HCT116 (cell line): ENCODE measurements at regions not wholly inside any gene's neighbourhood (a gene's known extent, or its start where the extent isn't known, plus 50 kb on each side); places are given as distances from the start of the nearest gene placed in this dataset.

ENCODE experiments used
- ATAC-seq: fragments of 200-7000 bp; cut with Tn5 transposase; 2 replicates; pipeline ENCODE4 v1.9.1; 2020; ENCODE audit warnings: mild to moderate bottlenecking, moderate library complexity
- BruUV-seq: library from RNA; stranded (reverse); fragments of 400-500 nt; replicated peaks from 2 replicates; lab custom pipeline; 2021; lab: Mats Ljungman, UMichigan
- CTCF ChIA-PET: fragments of 300-600 bp; sonication (Branson Sonifier 250); formaldehyde crosslinking; loops from one replicate; lab custom pipeline; 2021; ENCODE audit warnings: antibody characterized with exemption; lab: Charles Lee
- POLR2A ChIA-PET: fragments of 300-600, 350-600 bp; sonication (Branson Sonifier 250); formaldehyde crosslinking; loops from one replicate; lab custom pipeline; 2021; ENCODE audit warnings: antibody characterized with exemption; lab: Charles Lee
- RAD21 ChIA-PET, 2 experiments: fragments of 300-600 bp; sonication (Branson Sonifier 250); formaldehyde crosslinking; loops; one replicate each; lab custom pipeline; 2023; ENCODE audit warnings: low total read pairs in 2 of 2; ENCODE audit not compliant: uncharacterized antibody in 2 of 2, unreplicated experiment in 2 of 2, low non-redundant PET in 1 of 2; lab: Charles Lee
- DNase-seq: peaks from one replicate; pipeline ENCODE4 v3.0.0-alpha.2; 2010; ENCODE audit warnings: low read depth, low spot score
- H2AFZ ChIP-seq: fragments of 200-600 bp; shearing (Covaris generic), sonication (generic); 2 replicates; pipeline ENCODE4 v1.6.1; 2017; ENCODE audit warnings: low read depth, mixed run types, mixed read lengths, antibody characterized with exemption, low read length; ENCODE audit not compliant: poor library complexity, severe bottlenecking
- H3K27ac ChIP-seq: 2 replicates; pipeline ENCODE4 v1.5.1; 2012; ENCODE audit warnings: low read depth, low read length
- H3K27me3 ChIP-seq: fragments of 200-600 bp; sonication (generic); 2 replicates; pipeline ENCODE4 v1.6.1; 2016; ENCODE audit warnings: mixed run types, low read length, mixed read lengths; ENCODE audit not compliant: insufficient read depth
- H3K36me3 ChIP-seq, 2 experiments: fragments of 200-500 bp in 1 of 2; fragments of 200-600 bp in 1 of 2; sonication (Bioruptor generic) in 1 of 2; sonication (generic) in 1 of 2; 2 replicates each; pipeline versions ENCODE4 v1.5.1 to v1.6.1; 2014 to 2016; ENCODE audit warnings: low read length in 2 of 2, inconsistent platforms in 1 of 2, mixed read lengths in 1 of 2, mixed run types in 1 of 2; ENCODE audit not compliant: insufficient read depth in 2 of 2, control insufficient read depth in 1 of 2
- H3K4me1 ChIP-seq, 2 experiments: fragments of 200-600 bp in 1 of 2; sonication (generic) in 1 of 2; 2 replicates each; pipeline versions ENCODE4 v1.5.1 to v1.6.1; 2012 to 2017; ENCODE audit warnings: low read length in 2 of 2, inconsistent platforms in 1 of 2, mild to moderate bottlenecking in 1 of 2, mixed read lengths in 1 of 2, mixed run types in 1 of 2, moderate library complexity in 1 of 2; ENCODE audit not compliant: insufficient read depth in 2 of 2, control insufficient read depth in 1 of 2
- H3K4me2 ChIP-seq: fragments of 200-600 bp; sonication (generic); 2 replicates; pipeline ENCODE4 v1.6.1; 2017; ENCODE audit warnings: mixed run types, low read length, mixed read lengths
- H3K4me3 ChIP-seq, 2 experiments: fragments of 200-600 bp in 1 of 2; sonication (generic) in 1 of 2; replicated peaks in 1 of 2; 2 replicates each; pipeline ENCODE4 v1.5.1; 2011 to 2016; ENCODE audit warnings: low read length in 2 of 2, control low read depth in 1 of 2, low read depth in 1 of 2, mild to moderate bottlenecking in 1 of 2, mixed read lengths in 1 of 2, mixed run types in 1 of 2
- H3K79me2 ChIP-seq: fragments of 200-600 bp; sonication (generic); 2 replicates; pipeline ENCODE4 v1.6.1; 2017; ENCODE audit warnings: mild to moderate bottlenecking, mixed run types, low read length, moderate library complexity, mixed read lengths; ENCODE audit not compliant: insufficient read depth
- H3K9ac ChIP-seq: fragments of 200-600 bp; sonication (generic); 2 replicates; pipeline ENCODE4 v1.6.1; 2016; ENCODE audit warnings: low read length, mixed read lengths
- H3K9me2 ChIP-seq: fragments of 200-600 bp; sonication (generic), shearing (Covaris generic); 2 replicates; pipeline ENCODE4 v1.6.1; 2017; ENCODE audit warnings: mixed run types, mild to moderate bottlenecking, moderate library complexity; ENCODE audit not compliant: insufficient read depth
- H3K9me3 ChIP-seq, 2 experiments: fragments of 200-500 bp in 1 of 2; fragments of 200-600 bp in 1 of 2; sonication (Bioruptor generic) in 1 of 2; sonication (generic) in 1 of 2; 2 replicates each; pipeline ENCODE4 v1.6.1; 2014 to 2017; ENCODE audit warnings: low read length in 2 of 2, mixed read lengths in 2 of 2, inconsistent platforms in 1 of 2, low read depth in 1 of 2, mild to moderate bottlenecking in 1 of 2, mixed run types in 1 of 2, moderate library complexity in 1 of 2; ENCODE audit not compliant: control insufficient read depth in 1 of 2, insufficient read depth in 1 of 2
- H4K20me1 ChIP-seq: fragments of 200-600 bp; sonication (generic), shearing (Covaris generic); 2 replicates; pipeline ENCODE4 v1.6.1; 2017; ENCODE audit warnings: mixed run types, mild to moderate bottlenecking, moderate library complexity; ENCODE audit not compliant: insufficient read depth
- EZH2 ChIP-seq: fragments of 200-600 bp; sonication (generic); IDR thresholded peaks from 2 replicates; pipeline ENCODE4 v1.6.1; 2017; ENCODE audit warnings: antibody characterized with exemption, mixed run types
- FOSL1 ChIP-seq: IDR thresholded peaks from 2 replicates; pipeline ENCODE4 v1.6.1; 2012; ENCODE audit warnings: low read depth
- SIN3A ChIP-seq: IDR thresholded peaks from 2 replicates; pipeline ENCODE4 v1.6.1; 2012; ENCODE audit warnings: low read depth
- ZFX ChIP-seq: fragments of 450-650 bp; IDR thresholded peaks from 2 replicates; pipeline ENCODE4 v1.6.1; 2017
- intact Hi-C: fragments of 100-400 bp; cut with micrococcal nuclease; formaldehyde crosslinking; loops from 2 replicates; pipeline ENCODE4 v1.10.0; 2022
- TF ChIP-seq, protein P1 (sequence below): IDR thresholded peaks from 2 replicates; pipeline ENCODE4 v1.6.1; 2012; ENCODE audit warnings: low read depth

DNA sequence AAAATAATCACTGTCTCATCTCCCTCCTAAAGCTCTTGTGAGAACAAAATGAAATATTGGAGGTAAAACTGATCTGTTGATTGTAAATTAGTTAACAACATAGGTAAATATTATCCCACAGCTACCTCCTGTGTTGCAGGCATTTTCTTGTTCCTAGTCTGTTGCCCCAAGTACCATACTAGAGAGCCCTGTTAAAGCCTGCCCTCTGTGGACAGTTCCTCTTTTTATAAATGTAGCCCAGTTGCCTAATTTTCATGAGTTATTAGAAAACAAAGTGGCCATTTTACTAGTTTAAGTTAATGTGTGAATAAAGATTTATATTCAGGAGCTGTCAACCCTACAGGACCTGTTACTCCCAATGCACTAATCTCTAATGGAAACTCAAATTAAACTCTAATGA, 180.0 kb upstream of the KCND3 start (continued):
- TF ChIP-seq SIN3A (no peak), FOSL1 (no peak)

DNA sequence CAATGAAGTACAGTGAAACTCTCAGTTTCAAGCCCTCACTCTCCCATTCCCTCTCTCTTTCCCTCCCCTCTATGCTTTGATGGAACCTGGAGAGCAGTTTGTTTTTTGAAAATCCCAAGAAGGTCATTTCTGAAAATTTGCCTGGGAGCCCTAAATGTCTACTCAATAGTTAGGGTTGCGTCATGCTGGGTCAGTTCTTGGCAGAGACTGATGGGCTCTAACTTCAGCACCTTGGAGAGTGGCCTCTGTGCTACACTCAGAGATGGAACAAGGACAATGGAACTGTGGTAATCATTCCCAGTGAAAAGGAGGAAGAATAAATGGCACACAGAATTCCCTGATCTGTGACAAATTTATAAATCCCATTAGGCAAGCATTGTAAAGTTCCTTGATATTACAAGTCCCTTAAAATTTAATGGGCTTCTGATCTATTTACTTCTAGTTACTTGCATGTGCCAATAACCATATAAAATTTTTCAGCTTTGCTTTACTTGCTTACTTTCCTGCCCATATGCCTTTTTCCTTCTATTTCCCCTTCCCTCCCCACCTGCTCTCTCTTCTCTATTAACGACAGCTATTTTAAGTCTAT, 182.9 kb upstream of the KCND3 start:
- H3K9me3 ChIP-seq = no peaks in the 10 kb centered on the region
- H3K27ac ChIP-seq = no peak overlapping the region
- H4K20me1 ChIP-seq = no peaks in the 10 kb centered on the region
- H2AFZ ChIP-seq = no peak overlapping the region
- DNase-seq (no peak), ATAC-seq (no peak)
- POLR2A ChIA-PET = no interaction called here
- no peaks in the 10 kb centered on the region for H3K79me2 ChIP-seq
- no peaks in the 10 kb centered on the region for H3K36me3 ChIP-seq
- no peak overlapping the region for H3K4me2 ChIP-seq
- H3K9ac ChIP-seq = no peak overlapping the region
- peaks cover 13% of the 10 kb centered on the region; the same call in 1 of the 2 replicates for H3K27me3 ChIP-seq
- H3K4me3 ChIP-seq = no peak overlapping the region
- CTCF ChIA-PET = no interaction called here
- TF ChIP-seq ZFX (no peak), EZH2 (no peak)
- TF ChIP-seq, protein P1, sequence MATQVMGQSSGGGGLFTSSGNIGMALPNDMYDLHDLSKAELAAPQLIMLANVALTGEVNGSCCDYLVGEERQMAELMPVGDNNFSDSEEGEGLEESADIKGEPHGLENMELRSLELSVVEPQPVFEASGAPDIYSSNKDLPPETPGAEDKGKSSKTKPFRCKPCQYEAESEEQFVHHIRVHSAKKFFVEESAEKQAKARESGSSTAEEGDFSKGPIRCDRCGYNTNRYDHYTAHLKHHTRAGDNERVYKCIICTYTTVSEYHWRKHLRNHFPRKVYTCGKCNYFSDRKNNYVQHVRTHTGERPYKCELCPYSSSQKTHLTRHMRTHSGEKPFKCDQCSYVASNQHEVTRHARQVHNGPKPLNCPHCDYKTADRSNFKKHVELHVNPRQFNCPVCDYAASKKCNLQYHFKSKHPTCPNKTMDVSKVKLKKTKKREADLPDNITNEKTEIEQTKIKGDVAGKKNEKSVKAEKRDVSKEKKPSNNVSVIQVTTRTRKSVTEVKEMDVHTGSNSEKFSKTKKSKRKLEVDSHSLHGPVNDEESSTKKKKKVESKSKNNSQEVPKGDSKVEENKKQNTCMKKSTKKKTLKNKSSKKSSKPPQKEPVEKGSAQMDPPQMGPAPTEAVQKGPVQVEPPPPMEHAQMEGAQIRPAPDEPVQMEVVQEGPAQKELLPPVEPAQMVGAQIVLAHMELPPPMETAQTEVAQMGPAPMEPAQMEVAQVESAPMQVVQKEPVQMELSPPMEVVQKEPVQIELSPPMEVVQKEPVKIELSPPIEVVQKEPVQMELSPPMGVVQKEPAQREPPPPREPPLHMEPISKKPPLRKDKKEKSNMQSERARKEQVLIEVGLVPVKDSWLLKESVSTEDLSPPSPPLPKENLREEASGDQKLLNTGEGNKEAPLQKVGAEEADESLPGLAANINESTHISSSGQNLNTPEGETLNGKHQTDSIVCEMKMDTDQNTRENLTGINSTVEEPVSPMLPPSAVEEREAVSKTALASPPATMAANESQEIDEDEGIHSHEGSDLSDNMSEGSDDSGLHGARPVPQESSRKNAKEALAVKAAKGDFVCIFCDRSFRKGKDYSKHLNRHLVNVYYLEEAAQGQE = peak; percentile 86
- H3K4me1 ChIP-seq = no peaks in the 10 kb centered on the region
- intact Hi-C loops = no loop called here
- BruUV-seq = no TSS peak
- RAD21 ChIA-PET = no interaction called here
- H3K9me2 ChIP-seq = no peaks in the 10 kb centered on the region
